ENCODE measurements at regions not wholly inside any gene's neighbourhood (a gene's known extent, or its start where the extent isn't known, plus 50 kb on each side); places are given as distances from the start of the nearest gene placed in this dataset.

DNA sequence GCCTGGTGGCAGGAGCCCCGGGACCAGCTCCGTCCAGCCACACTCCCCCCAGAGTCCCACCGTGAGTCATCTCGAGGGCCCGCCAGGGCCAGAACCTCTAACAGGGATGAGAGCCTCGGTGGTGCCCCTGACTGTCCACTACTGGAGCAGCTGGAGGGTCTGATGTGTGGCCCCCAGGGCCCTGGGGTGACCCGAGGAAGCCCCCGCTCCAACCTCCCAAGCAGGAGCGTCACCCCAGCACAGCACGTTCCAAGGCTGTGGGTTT is 135.9 kb upstream of the NKX1-1 start:
- TF ChIP-seq CTCF (IDR thresholded peaks at IDR 0.05; ENCODE audit: insufficient read depth, low read length) (no peak), REST (IDR thresholded peaks at IDR 0.05; ENCODE audit: insufficient replicate concordance, low read depth) (no peak), SPI1 (IDR thresholded peaks at IDR 0.05; ENCODE audit: borderline replicate concordance, low read depth) (no peak), POLR2AphosphoS5 (IDR thresholded peaks at IDR 0.05; ENCODE audit: low read depth) (no peak)
